ENCODE measurements at regions not wholly inside any gene's neighbourhood (a gene's known extent, or its start where the extent isn't known, plus 50 kb on each side); places are given as distances from the start of the nearest gene placed in this dataset.
"Not testable (repeated sequence)": the region's sequence is repeated elsewhere in the genome, so short reads cannot be mapped to it uniquely, and the experiment has no call there.

DNA sequence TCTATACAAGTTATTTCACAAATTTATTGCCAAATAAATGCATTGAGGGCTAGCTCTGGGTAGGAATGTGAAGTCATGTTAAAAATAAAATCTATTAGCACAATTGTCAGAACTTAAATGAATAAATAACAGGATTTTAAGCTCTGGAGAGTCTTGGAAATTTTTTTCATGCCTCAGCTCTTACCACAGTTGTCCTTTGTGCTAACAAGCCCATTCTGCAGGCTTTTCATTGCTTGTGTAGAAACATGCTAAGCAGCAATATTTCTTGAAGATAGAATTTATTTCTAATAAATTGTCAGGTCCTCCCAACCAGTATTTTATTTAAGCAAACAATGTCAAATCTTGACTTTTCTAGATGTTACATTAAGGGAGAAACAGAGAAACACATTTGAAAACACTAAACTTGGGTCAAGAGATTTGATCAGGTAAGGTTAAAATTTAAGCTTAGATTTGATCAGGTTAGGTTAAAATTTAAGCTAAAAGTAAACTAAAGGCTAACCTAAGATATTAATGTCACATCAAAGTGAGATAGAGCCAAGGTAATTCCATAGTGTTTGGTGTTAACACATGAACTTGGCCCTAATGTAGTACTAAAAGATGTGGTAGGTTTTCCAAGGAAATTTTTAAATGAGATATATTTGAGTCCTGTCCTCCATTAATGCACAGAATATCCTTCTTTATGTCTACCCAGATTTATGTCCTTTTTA, 179.1 kb upstream of the IL1RAPL1 start:
- DNase-seq (ENCODE audit: low read depth), result no peak

DNA sequence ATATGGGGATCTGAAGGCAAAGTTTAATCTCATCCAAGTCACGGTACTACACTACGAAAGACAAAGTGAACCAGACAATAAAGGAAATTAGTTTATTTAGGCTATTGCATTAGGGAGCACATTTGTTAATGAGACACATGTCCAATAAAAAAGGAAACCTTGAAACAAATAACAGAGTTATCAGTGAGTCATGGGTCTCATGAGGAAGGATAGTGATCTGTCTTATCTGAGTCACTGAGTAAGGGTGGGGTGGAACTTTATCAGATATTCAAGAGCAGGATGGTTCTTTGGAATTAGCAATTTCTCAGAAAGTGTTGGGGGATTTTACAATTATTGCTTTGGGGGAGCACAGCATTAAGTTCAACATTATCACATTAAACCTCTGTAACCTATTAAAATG, 188.9 kb upstream of the IL1RAPL1 start:
- DNase-seq (ENCODE audit: low read depth), result no peak

DNA sequence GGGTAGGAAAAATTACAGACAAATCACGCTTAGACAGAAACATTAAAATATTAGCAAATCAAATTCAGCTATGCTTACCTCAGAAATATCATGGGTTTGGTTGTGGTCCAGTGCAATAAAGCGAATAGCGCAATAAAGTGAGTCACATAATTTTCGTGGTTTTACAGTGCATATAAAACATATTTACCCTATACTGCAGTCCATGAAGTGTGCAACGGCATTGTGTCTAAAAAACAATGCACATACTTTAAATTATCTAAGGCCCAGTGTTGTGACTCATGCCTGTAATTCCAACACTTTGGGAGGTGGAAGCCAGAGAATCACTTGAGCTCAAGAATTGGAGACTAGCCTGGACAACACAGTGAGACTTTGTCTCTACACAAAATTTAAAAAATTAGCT, 195.7 kb upstream of the IL1RAPL1 start:
- DNase-seq (ENCODE audit: low read depth), result no peak

DNA sequence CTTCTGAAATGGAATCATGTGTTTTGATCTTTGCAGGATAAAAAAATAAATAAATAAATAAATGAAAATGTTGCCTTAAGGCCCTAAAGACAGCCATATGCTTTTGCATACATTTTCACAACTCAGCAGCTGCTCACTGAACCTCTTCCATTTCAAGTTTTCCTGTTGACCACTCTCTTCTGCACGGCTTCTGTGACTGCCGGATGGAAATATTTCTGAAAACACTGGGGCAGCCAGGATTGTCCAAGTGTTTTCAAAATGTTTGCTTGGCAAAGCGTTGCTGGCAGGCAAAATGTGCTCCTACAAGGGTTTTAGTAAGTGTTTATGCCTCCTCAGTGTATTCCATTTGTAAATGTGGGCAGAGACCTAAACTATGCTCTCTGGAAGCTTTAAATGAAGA, 208.1 kb upstream of the IL1RAPL1 start:
- DNase-seq (ENCODE audit: low read depth), result no peak

DNA sequence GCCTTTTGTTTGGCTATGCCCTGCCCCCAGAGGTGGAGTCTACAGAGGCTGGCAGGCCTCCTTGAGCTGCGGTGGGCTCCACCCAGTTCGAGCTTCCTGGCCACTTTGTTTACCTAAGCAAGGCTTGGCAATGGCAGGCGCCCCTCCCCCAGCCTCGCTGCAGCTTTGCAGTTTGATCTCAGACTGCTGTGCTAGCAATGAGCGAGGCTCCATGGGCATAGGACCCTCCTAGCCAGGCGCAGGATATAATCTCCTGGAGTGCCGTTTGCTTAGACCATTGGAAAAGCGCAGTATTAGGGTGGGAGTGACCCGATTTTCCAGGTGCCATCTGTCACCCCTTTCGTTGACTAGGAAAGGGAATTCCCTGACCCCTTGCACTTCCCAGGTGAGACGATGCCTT, 219.6 kb upstream of the IL1RAPL1 start:
- DNase-seq (ENCODE audit: low read depth), result not testable (repeated sequence)

DNA sequence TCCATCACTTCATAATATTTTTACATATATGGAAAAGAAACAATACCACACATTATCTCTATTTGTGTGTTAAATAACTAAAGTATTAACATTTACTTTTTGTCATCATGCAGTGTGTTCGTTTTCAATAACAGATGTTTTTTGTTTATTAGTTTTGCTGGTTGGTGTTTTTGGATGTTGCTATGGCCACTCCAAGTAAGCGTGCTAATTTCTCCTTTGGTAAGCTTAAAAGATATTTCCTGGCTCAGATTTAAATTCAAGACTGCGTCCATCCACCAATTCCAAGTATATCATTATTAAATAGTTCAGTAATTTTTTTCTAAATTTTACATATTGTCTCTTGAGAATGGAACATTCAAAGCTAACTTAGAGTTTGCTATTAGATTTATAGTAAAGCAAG, 235.4 kb upstream of the IL1RAPL1 start:
- no peak for DNase-seq (ENCODE audit: low read depth)

DNA sequence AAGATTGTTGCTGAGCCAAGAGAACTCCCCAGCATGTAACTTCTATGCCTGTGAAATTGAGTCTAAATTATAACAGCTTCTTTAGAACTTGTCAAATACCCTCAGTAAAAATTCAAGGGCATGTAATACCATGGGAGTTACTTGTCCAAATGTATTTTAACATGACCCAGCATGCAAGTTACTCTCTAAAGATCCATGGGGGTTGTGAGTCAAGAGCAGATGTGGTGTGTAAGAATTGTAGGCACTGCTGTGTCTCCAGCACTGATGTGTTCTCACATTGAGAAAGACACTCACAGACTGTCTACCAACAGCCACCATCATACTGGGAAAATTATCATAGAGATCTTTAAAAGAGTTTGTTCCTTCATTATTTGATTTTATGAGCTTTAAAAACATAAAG, 237.4 kb upstream of the IL1RAPL1 start:
- no peak for DNase-seq (ENCODE audit: low read depth)

DNA sequence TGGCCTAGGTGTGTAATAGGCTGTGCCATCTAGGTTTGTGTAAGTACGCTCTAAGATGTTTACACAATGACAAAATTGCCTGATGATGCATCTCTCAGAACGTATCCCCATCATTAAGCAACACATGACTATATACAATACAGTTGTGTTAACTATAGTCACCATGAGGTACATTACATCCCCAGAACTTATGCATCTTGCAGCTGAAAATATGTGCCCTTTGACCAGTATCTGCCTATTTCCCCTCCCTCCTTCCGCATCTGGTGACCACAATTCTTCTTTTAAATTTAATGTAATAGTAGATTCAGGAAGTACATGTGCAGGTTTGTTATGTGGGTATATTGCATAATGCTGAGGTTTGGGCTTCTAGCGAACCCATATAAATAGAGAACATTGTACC, 239.8 kb upstream of the IL1RAPL1 start:
- no peak for DNase-seq (ENCODE audit: low read depth)

DNA sequence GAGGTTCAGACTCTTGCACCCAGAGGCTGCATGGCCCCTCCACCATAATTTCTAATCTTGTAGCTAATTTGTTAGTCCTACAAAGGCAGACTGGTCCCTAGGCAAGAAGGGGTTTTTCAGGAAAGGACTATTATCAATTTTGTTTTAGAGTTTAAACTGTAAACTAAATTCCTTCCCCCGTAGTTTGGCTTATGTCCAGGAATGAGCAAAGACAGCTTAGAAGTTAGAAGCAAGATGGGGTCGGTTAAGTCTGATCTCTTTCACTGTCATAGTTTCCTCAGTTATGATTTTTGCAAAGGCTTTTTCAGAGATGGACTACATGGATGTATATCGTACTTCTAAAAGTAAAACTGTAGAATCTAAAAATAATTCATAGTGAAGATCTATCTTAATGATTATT, 258.1 kb upstream of the IL1RAPL1 start:
- DNase-seq (ENCODE audit: low read depth), result no peak

DNA sequence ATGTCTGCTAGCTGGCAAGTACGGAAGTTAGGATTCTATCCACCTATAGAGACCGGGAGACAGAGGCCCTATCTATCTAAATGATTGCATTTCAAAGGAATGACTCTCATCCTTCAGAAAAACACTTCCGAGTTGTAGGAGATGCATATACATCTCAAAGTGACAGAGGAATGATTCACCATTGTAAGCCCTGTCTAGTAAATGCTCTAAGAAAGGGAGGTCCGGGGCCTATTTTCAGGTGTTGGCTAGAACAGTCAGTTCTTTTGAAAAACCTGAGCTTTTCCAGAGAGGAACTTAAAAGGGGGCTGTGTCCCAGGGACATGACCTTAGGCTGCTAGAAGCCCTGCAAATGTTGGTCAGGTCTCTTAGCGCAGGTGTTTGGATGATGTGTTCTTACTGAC, 262.9 kb upstream of the IL1RAPL1 start:
- no peak for DNase-seq (ENCODE audit: low read depth)

DNA sequence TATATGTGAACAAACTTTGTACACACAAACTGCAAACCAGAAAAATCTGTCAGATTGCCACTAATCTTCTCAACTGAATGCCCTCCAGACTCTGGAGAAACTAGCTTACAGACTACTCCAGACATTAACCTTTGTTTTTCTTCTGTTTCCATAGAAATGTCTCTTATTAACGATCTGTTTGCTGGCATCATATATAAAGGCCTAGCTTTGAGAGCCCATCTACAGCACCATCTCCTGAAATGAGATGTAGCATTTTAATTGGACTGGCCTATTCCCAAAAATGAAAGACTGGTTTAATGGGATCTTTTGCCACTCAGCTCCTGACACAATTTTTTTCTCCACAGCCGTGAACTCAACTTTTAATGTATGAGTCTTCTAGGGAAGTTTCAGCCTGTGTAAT, 266.0 kb upstream of the IL1RAPL1 start:
- DNase-seq (ENCODE audit: low read depth), result no peak

DNA sequence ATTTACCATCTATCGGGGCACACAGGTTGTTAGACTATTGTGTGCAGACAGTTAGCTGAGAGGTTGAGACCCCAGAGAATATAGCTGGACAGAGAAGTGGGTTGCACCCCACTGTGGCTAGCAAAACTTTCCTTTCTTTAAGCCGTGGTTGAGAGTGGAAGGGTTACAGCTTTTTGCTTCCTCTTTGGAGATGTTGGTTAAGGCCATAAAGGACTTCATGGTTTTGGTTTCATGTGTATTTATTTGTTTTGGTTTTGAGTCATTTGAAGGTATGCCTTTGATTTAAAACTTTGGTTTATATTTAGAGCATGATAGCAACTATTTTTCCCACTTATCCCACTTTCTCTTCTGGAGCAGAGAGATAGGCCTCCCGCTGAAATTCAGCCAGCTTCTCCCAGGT, 274.3 kb upstream of the IL1RAPL1 start:
- DNase-seq (ENCODE audit: low read depth), result no peak

DNA sequence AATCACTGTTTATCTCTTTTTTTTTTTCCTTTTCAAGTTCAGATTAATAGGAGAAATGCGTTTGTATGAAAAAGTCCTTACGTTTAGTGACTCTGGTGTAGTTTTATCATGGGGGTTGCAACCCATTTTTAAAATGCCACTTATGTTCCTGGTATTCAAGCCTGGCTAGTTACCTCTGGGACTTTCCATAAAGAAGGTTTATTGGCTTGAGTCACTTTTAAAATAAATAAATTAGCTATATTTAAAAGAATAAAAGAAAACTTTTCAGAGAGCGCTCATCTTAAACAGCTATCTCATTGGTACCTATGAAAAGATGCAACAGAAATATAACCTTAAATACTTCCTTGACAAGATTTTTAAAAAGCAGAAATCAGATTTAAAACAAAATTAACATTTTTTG, 275.0 kb upstream of the IL1RAPL1 start:
- DNase-seq (ENCODE audit: low read depth), result no peak

DNA sequence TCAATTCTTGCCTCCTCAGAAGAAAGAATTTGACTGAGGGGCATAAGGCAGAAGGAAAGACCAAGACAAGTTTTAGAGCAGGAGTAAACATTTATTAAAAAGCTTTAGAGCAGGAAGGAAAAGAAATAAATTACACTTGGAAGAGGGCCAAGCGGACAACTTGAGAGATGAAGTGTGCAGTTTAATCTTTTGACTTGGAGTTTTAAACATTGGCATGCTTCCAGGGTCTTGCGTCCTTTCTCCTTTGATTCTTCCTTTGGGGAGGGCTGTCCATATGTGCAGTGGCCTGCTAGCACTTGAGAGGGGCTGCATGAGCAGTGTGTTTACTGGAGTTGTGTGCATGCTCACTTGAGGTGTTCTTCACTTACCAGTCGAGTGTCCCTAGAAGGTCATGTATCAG, 275.8 kb upstream of the IL1RAPL1 start:
- DNase-seq (ENCODE audit: low read depth), result no peak

DNA sequence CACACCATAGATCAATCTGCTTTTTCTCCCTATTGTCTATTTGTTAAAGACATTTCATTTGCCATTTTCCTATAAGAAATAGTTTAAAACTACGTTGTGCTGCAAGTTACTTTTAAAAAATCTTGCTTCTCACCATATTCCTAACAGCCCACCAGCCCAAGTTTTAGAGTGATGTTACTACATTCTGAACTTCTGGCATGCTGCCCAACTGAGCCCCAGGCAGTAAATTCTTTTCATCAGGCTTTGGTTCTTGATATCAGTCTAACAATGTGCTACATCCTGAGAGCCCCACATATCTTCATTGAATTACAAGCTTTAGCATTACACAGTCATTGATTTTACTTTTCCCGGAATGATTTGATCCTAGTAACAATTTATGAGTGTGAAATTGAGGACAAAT, 283.8 kb upstream of the IL1RAPL1 start:
- no peak for DNase-seq (ENCODE audit: low read depth)

DNA sequence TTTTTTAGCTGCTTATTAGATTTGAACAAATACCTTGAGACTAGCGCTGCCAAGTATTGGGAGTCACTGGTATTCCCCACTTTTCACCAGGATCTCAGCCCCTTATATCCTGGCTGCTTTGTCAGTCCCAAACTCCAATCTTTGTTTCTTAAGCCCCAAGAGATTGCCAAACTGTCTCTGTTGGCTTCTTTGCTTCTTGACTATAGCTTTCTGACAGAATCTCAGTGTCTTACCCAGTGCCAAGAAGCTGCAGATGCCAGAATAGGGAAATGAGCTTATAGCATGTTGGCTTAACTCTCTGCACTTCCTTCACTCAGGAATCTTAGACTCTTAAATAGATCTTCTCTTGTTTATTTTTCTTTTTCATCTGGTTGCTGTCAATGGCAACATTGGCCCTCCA, 297.5 kb upstream of the DCAF8L1 start:
- DNase-seq (ENCODE audit: low read depth), result no peak

DNA sequence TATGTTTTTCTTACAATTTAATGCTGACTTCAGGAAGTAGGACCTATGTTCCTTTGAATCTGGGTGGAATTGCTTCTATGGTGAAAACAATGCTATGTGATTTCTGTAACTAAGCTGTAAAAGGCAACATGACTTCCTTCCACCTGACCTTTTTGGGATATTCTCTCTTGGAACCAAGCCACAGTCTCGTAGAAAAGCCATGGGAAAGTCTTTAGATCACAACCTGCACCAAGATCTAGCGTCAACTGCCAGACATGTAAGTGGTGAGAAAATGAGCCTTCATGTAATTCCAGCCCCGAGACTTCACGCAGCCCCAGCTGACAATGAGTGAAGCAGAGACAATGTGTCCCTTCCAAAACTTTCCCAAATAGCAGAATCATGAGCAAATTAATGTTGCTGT, 297.0 kb upstream of the DCAF8L1 start:
- no peak for DNase-seq (ENCODE audit: low read depth)

DNA sequence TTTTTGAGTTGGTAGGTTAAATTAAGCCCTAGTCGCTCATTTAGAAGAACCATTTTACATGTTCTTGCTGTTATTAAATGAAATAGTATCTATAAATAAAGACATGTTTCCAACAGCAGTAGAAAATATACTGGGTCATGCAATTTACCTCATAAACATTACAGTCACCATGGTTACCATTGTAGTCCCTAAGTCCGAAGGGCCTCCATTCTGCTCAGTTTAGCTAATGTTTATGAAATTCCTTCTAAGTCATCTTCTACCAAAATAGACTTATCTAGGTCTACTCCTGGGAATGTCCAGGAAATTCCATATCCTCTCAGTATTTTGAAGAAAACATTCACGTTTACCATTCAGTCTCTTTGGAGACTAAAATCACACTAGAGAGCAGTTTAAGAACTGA, 292.5 kb upstream of the DCAF8L1 start:
- no peak for DNase-seq (ENCODE audit: low read depth)

DNA sequence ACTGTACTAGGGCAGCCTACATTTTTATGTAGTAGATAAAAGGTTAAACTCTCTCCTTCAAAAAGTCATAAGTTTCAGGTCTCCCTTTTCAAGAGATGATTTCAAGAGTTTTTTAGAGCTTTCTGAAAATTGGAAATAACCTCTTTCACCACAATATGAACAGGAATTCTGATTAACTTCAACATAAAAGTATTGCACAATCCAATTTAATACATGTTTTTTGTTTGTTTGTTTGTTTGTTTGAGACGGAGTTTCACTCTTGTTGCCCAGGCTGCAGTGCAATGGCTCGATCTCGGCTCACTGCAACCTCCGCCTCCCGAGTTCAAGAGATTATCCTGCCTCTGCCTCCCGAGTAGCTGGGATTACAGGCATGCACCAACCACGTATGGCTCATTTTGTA, 265.4 kb upstream of the DCAF8L1 start:
- DNase-seq (ENCODE audit: low read depth), result no peak

DNA sequence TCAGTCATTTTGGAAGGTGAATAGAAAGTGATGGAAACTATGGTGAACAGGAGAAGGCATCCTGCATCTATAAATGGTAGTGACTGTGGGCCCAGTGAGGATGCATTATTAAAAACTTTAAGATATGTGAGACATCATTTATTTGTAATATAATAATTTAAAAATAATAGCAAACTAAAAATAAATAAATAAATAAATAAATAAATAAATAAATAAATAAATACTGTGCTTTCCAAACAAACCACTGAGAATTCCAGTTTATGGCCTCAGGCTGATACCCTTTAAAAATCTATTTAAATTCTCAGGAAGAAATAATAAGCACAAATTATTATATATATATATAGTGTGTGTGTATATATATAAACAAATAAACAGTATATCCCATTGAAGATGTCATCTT, 248.0 kb upstream of the DCAF8L1 start:
- no peak for DNase-seq (ENCODE audit: low read depth)

DNA sequence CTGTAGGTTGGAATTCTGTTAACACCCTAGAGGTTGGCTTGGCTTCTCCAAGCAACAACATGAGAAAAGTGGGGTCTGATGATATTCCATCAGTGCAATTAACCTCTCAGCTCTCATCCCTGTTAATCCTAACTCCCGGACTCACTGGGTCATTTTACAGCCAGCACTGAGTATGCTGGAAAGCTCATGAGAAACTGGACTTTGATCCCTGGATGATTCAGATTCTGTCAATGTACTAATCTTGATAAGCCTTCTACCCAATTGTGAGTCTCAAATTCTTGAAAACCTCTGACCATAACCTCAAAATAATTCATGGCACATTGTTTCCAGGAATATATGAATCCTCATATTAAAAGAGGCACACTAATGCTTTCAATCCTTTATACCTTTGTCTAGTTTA, 244.3 kb upstream of the DCAF8L1 start:
- no peak for DNase-seq (ENCODE audit: low read depth)

DNA sequence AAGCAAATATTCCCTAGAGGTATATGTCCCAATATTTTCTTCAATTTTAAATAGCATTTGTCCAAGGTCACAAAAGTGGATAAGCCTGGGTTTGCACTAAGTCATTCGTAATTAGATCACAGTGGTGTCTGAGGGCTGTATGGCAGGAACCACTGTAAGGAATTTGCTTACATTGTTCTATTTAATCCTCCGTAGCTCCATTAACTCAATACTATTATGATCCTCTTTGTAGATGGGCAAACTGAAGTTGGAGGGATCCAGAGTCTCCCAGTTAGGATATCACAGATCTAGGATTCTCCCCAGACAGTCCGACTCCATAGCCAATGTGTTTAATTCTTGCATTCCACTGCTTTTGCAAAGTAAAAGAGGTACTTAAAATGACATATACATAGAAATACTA, 242.7 kb upstream of the DCAF8L1 start:
- DNase-seq (ENCODE audit: low read depth), result no peak

DNA sequence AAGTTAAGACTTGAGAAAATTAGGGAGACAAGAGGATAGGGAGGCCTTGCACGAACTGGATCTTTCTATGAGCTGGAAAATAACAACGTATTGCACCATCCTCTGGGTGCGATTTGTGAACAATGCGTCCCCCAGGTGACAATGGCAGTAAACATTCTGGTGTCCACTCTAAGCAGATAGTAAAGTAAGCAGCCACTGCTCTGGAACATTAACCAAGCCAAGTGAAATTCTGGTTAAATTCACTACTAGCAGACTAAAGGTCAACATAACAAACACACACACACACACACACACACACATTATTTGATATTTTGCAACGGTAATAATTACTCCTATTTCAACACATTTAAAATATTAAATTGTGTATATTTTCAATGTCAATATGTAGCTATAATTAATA, 242.2 kb upstream of the DCAF8L1 start:
- DNase-seq (ENCODE audit: low read depth), result no peak

DNA sequence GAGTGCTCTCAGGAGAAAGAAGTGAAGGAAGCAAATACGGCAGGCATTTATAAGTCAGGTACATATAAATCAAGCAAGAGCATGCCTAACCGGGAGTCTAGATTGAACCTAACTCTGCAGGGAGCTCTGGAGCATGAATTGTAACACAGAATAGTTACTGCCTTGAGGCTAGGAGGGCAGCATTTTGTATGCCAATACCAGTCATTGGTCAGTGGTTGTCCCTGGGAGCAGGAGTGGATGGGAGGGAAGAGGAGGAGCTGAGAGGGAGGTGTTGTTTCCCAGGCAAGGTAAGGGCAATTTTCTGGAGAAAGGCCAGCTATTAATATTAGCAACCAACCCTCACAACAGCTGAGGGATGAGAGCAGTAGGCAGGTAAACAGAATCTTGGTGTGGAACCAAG, 224.7 kb upstream of the DCAF8L1 start:
- DNase-seq (ENCODE audit: low read depth), result no peak

Measured in myocyte (in vitro differentiated cells).